Gastroesophageal sphincter (tissue), 3 donors: ENCODE measurements at regions not wholly inside any gene's neighbourhood (a gene's known extent, or its start where the extent isn't known, plus 50 kb on each side); places are given as distances from the start of the nearest gene placed in this dataset.

Source experiments
- CTCF ChIP-seq, 4 experiments: fragments of 200-600 bp in 2 of 4; fragments of 450-650 bp in 2 of 4; sonication (generic) in 1 of 4; IDR thresholded peaks; one replicate each; pipeline ENCODE4 v1.5.1; 2017 to 2019; ENCODE audit warnings: antibody characterized with exemption in 4 of 4, mild to moderate bottlenecking in 2 of 4, moderate library complexity in 2 of 4
- EP300 ChIP-seq: sonication (generic); formaldehyde crosslinking; IDR thresholded peaks from one replicate; pipeline ENCODE4 v1.6.1; 2017; ENCODE audit warnings: antibody characterized with exemption, mild to moderate bottlenecking
- POLR2A ChIP-seq, 2 donors: fragments of 450-650 bp; IDR thresholded peaks; one replicate each; pipeline ENCODE4 v1.6.1; 2017; ENCODE audit warnings: antibody characterized with exemption in 2 of 2, mild to moderate bottlenecking in 2 of 2, moderate library complexity in 1 of 2
- POLR2AphosphoS5 ChIP-seq: sonication (generic); formaldehyde crosslinking; IDR thresholded peaks from one replicate; pipeline ENCODE4 v1.6.1; 2017; ENCODE audit warnings: antibody characterized with exemption

DNA sequence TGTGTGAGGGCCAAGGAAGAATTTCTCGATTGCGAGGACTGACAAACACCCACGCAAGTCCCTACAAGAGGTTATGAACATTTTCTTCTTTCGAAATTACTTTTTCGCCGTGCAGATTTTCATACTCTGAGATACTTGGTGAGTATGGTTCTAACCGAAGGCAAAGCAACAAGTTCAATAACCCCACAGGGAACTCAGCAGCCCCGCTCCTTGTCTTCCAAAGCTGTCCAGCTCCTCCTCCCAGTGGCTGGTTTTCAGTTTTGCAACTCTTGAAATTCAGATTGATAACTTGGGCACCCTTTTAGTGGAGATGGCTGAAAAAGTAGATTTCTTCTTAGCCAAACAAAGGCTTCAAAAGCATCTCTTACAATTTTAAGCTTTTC lies 154.4 kb downstream of the SETD4 start:
- TF ChIP-seq CTCF (IDR thresholded peaks at IDR 0.05) (no peak), POLR2AphosphoS5 (no peak), POLR2A (IDR thresholded peaks at IDR 0.05) (no peak), EP300 (no peak)
